Left hindlimb (tissue), 1 donor: ENCODE measurements at regions not wholly inside any gene's neighbourhood (a gene's known extent, or its start where the extent isn't known, plus 50 kb on each side); places are given as distances from the start of the nearest gene placed in this dataset.
"Not testable (repeated sequence)": the region's sequence is repeated elsewhere in the genome, so short reads cannot be mapped to it uniquely, and the experiment has no call there.

ENCODE experiments used
- DNase-seq: peaks from one replicate; pipeline ENCODE4 v3.0.0-alpha.2; 2018

- no peak for DNase-seq
Measured at GRCh38 chr1:232859216-232859615, 54.0 kb downstream of the MAP10 start.

DNA sequence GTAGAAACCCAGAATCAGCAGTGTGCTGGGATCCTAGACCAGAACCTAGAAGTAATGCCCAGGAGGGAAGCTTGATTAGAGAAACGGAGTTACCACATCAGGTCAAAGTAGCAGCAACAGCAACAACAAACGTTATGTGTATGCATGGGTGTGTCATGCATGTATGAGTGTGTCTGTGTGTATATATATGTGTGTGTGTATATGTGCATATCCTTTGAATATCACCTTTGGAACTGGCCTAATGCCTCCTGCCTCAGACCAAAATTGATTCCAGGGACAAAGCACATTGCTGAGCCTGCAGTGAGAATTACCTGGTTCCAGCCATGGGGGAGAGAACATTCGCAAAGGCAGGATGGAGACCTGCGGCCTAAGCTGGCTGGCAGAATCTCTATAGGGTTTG, 55.9 kb downstream of the MAP10 start:
- no peak for DNase-seq

DNA sequence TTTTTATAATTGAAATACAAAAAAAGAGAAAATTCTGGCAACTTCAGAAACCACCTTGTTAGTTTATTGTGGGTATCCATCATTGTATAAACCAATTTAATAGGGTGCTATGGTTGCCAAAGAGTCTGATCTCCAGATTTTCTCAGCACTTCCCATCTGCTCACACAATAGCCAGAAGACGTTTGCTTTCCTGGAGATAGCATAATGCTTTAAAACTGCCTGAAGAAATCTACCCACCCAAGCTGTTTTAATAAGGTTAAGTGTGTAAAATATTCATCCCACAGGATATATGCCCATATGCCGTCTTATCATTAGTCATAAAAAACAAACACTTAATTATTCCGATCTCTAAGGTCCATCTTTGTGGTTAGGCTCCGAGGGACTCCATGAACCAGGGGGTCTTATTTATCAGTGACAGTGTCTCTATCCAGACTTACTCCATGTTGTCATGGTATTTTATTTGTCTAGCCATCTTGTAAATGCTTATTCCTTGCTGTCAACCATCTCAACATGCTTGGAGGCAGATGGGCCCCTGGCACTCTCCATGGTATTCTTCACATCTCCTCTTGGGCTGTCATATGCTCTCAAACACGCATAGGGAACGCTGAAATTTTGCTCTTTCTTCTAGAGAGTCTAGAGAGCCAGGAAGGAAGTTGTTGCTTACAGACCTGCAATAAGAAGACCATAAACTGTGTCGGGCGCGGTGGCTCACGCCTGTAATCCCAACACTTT, 58.5 kb downstream of the MAP10 start:
- DNase-seq, result no peak

GRCh38 chr1:232865102-232865931, 60.1 kb downstream of the MAP10 start:
- no peak for DNase-seq

GRCh38 chr1:232868793-232869491, 63.7 kb downstream of the MAP10 start:
- peak; percentile 30 for DNase-seq

GRCh38 chr1:232871291-232871969, 66.2 kb downstream of the MAP10 start:
- not testable (repeated sequence) for DNase-seq

- DNase-seq, result no peak
Measured at GRCh38 chr1:232872284-232872683, 67.1 kb downstream of the MAP10 start.

- DNase-seq, result no peak
Measured at GRCh38 chr1:232872738-232873137, 67.5 kb downstream of the MAP10 start.

- no peak for DNase-seq
Measured at GRCh38 chr1:232873412-232873811, 68.2 kb downstream of the MAP10 start.

GRCh38 chr1:232873931-232874330, 68.7 kb downstream of the MAP10 start:
- no peak for DNase-seq

GRCh38 chr1:232875536-232875935, 70.3 kb downstream of the MAP10 start:
- DNase-seq, result no peak

- no peak for DNase-seq
Measured at GRCh38 chr1:232876506-232877364, 71.5 kb downstream of the MAP10 start.

GRCh38 chr1:232877365-232878028, 72.3 kb downstream of the MAP10 start:
- no peak for DNase-seq

DNA sequence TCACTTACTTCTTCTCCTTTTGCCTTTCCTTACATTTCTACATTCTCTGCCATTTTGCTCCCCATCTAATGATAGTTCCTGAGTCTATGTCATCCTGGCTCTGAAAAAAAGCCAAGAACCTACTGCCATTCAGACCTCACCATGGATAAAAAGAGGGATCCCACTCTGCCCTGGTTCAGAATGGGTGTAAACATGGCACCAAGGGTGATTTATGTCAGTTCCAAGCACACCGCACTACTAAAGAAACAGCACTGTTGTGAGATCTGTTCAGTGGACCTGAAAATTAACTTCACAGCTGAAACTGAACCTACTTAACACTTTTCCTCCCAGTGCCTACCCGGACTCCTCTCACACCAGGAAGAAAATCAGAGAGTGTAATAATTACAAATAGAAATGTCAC, 72.3 kb upstream of the NTPCR start:
- no peak for DNase-seq

- no peak for DNase-seq
Measured at GRCh38 chr1:232880354-232880753, 70.1 kb upstream of the NTPCR start.

- no peak for DNase-seq
Measured at GRCh38 chr1:232883992-232884661, 66.3 kb upstream of the NTPCR start.

- no peak for DNase-seq
Measured at GRCh38 chr1:232886271-232886670, 64.1 kb upstream of the NTPCR start.

- DNase-seq, result no peak
Measured at GRCh38 chr1:232890340-232890943, 60.0 kb upstream of the NTPCR start.

- DNase-seq, result no peak
Measured at GRCh38 chr1:232891071-232891470, 59.3 kb upstream of the NTPCR start.

GRCh38 chr1:232891656-232892317, 58.6 kb upstream of the NTPCR start:
- no peak for DNase-seq
